WTC11 (cell line): ENCODE measurements at regions not wholly inside any gene's neighbourhood (a gene's known extent, or its start where the extent isn't known, plus 50 kb on each side); places are given as distances from the start of the nearest gene placed in this dataset.

Source experiments
- ATAC-seq: fragments of 200-7000 bp; cut with Tn5 transposase; 2 replicates; pipeline ENCODE4 v1.10.0; 2021; ENCODE audit warnings: mild to moderate bottlenecking, moderate library complexity
- CTCF ChIA-PET: fragments of 300-600 bp; sonication (Branson Sonifier 250); formaldehyde crosslinking; loops from one replicate; lab custom pipeline; 2021; ENCODE audit warnings: antibody characterized with exemption; lab: Charles Lee
- POLR2A ChIA-PET: fragments of 350-600 bp; sonication (Branson Sonifier 250); formaldehyde crosslinking; loops from one replicate; lab custom pipeline; 2021; ENCODE audit warnings: antibody characterized with exemption; lab: Charles Lee
- DNase-seq: peaks from one replicate; pipeline ENCODE4 v3.0.0; 2021; ENCODE audit warnings: low spot score
- H3K27ac Mint-ChIP-seq: 2 replicates; pipeline ENCODE4 v1.8.0; 2021; ENCODE audit warnings: mixed read lengths
- H3K27me3 Mint-ChIP-seq: 2 replicates; pipeline ENCODE4 v1.8.0; 2021; ENCODE audit warnings: low read depth, mild to moderate bottlenecking, moderate library complexity, mixed read lengths
- H3K36me3 Mint-ChIP-seq: 2 replicates; pipeline ENCODE4 v1.8.0; 2021; ENCODE audit warnings: mixed read lengths
- H3K4me1 Mint-ChIP-seq: 2 replicates; pipeline ENCODE4 v1.8.0; 2022; ENCODE audit warnings: mixed read lengths
- H3K4me3 Mint-ChIP-seq: 2 replicates; pipeline ENCODE4 v1.8.0; 2021; ENCODE audit warnings: mild to moderate bottlenecking, moderate library complexity, mixed read lengths
- H3K9me3 Mint-ChIP-seq: 2 replicates; pipeline ENCODE4 v1.8.0; 2021; ENCODE audit warnings: mixed read lengths
- AFF4 ChIP-seq: sonication (generic); formaldehyde crosslinking; IDR thresholded peaks from 2 replicates; pipeline ENCODE4 v1.8.1; 2023; ENCODE audit warnings: mild to moderate bottlenecking, missing genetic modification reagents, borderline replicate concordance
- CBFB ChIP-seq: sonication (generic); formaldehyde crosslinking; IDR thresholded peaks from 2 replicates; pipeline ENCODE4 v1.8.1; 2022; ENCODE audit warnings: mild to moderate bottlenecking, low read depth, missing genetic modification reagents
- E2F5 ChIP-seq: sonication (generic); formaldehyde crosslinking; IDR thresholded peaks from 2 replicates; pipeline ENCODE4 v1.8.1; 2022; ENCODE audit warnings: mild to moderate bottlenecking, moderate library complexity, missing genetic modification reagents
- ELF4 ChIP-seq: sonication (generic); formaldehyde crosslinking; IDR thresholded peaks from 2 replicates; pipeline ENCODE4 v1.8.1; 2022; ENCODE audit warnings: low read depth, mild to moderate bottlenecking, moderate library complexity, missing genetic modification reagents
- EMX1 ChIP-seq: fragments of 250-450 bp; sonication (Bioruptor Pico); IDR thresholded peaks from 2 replicates; pipeline ENCODE4 v1.8.0; 2021; ENCODE audit warnings: mild to moderate bottlenecking
- ETV6 ChIP-seq: sonication (generic); formaldehyde crosslinking; IDR thresholded peaks from 2 replicates; pipeline ENCODE4 v1.8.1; 2022; ENCODE audit warnings: mild to moderate bottlenecking, missing genetic modification reagents
- IRF1 ChIP-seq: sonication (generic); formaldehyde crosslinking; IDR thresholded peaks from 2 replicates; pipeline ENCODE4 v1.8.0; 2023; ENCODE audit warnings: missing genetic modification reagents
- IRF2 ChIP-seq: sonication (generic); formaldehyde crosslinking; IDR thresholded peaks from 2 replicates; pipeline ENCODE4 v1.8.0; 2022; ENCODE audit warnings: low read depth, missing genetic modification reagents, borderline replicate concordance
- JUN ChIP-seq: sonication (generic); formaldehyde crosslinking; IDR thresholded peaks from 2 replicates; pipeline ENCODE4 v1.8.0; 2023; ENCODE audit warnings: mild to moderate bottlenecking, missing genetic modification reagents
- MYBL2 ChIP-seq: sonication (generic); formaldehyde crosslinking; IDR thresholded peaks from 2 replicates; pipeline ENCODE4 v1.8.1; 2023; ENCODE audit warnings: mild to moderate bottlenecking, moderate library complexity, missing genetic modification reagents
- NFYB ChIP-seq: sonication (generic); formaldehyde crosslinking; conservative IDR thresholded peaks from 2 replicates; pipeline ENCODE4 v1.8.0; 2022; ENCODE audit warnings: low read depth, missing genetic modification reagents
- NR1H2 ChIP-seq: sonication (generic); formaldehyde crosslinking; IDR thresholded peaks from 2 replicates; pipeline ENCODE4 v1.9.0; 2021; ENCODE audit warnings: mild to moderate bottlenecking, moderate library complexity, missing genetic modification reagents
- PRRX2 ChIP-seq: fragments of 250-450 bp; sonication (Bioruptor Pico); IDR thresholded peaks from 2 replicates; pipeline ENCODE4 v1.8.0; 2021; ENCODE audit warnings: mild to moderate bottlenecking
- SMAD4 ChIP-seq: sonication (generic); formaldehyde crosslinking; IDR thresholded peaks from 2 replicates; pipeline ENCODE4 v1.8.0; 2022; ENCODE audit warnings: mild to moderate bottlenecking, missing genetic modification reagents
- SOX15 ChIP-seq: fragments of 250-450 bp; sonication (Bioruptor Pico); IDR thresholded peaks from 2 replicates; pipeline ENCODE4 v1.9.0; 2021; ENCODE audit warnings: mild to moderate bottlenecking
- SP1 ChIP-seq: sonication (generic); formaldehyde crosslinking; conservative IDR thresholded peaks from 2 replicates; pipeline ENCODE4 v1.8.1; 2022; ENCODE audit warnings: missing genetic modification reagents
- TP53 ChIP-seq: sonication (generic); formaldehyde crosslinking; IDR thresholded peaks from 2 replicates; pipeline ENCODE4 v1.8.1; 2023; ENCODE audit warnings: mild to moderate bottlenecking, missing genetic modification reagents
- ZBTB21 ChIP-seq: sonication (generic); formaldehyde crosslinking; IDR thresholded peaks from 2 replicates; pipeline ENCODE4 v1.8.1; 2023; ENCODE audit warnings: mild to moderate bottlenecking, missing genetic modification reagents, borderline replicate concordance
- ZNF138 ChIP-seq: sonication (generic); formaldehyde crosslinking; conservative IDR thresholded peaks from 2 replicates; pipeline ENCODE4 v1.8.1; 2022; ENCODE audit warnings: mild to moderate bottlenecking, moderate library complexity, missing genetic modification reagents
- ZNF281 ChIP-seq: sonication (generic); formaldehyde crosslinking; IDR thresholded peaks from 2 replicates; pipeline ENCODE4 v1.8.0; 2023; ENCODE audit warnings: mild to moderate bottlenecking, missing genetic modification reagents
- ZNF317 ChIP-seq: sonication (generic); formaldehyde crosslinking; IDR thresholded peaks from 2 replicates; pipeline ENCODE4 v1.8.1; 2023; ENCODE audit warnings: low read depth, mild to moderate bottlenecking, moderate library complexity, missing genetic modification reagents, borderline replicate concordance
- TF ChIP-seq, protein P1 (sequence below): sonication (generic); formaldehyde crosslinking; IDR thresholded peaks from 2 replicates; pipeline ENCODE4 v1.8.1; 2023; ENCODE audit warnings: mild to moderate bottlenecking, moderate library complexity, missing genetic modification reagents
- TF ChIP-seq, protein P2 (sequence below): sonication (generic); formaldehyde crosslinking; IDR thresholded peaks from 2 replicates; pipeline ENCODE4 v1.8.1; 2022; ENCODE audit warnings: low read depth, mild to moderate bottlenecking, moderate library complexity, missing genetic modification reagents, borderline replicate concordance
- TF ChIP-seq, protein P3 (sequence below): sonication (generic); formaldehyde crosslinking; IDR thresholded peaks from 2 replicates; pipeline ENCODE4 v1.8.0; 2022; ENCODE audit warnings: mild to moderate bottlenecking, missing genetic modification reagents

DNA sequence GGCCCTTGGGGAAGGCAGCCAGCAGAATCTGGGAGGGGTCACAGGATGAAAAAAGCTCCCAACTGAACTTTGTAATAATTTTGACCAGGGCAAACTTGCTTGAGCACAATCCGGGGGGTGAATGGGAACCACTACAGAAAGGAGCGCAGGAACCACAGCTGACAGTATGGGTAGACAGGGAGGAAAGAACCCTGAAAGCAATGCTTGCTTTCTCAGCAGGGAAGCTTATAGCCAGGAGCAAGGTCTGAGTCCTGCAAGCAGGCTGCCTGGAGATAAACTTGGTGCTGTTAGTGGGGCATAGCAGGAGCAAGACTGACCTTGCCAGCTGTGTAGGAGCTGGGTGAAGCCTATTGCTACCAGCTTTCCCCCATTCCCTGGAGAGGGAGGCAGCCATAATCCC is 195.2 kb downstream of the MTCL1 start (continued):
- TF ChIP-seq, protein P1, sequence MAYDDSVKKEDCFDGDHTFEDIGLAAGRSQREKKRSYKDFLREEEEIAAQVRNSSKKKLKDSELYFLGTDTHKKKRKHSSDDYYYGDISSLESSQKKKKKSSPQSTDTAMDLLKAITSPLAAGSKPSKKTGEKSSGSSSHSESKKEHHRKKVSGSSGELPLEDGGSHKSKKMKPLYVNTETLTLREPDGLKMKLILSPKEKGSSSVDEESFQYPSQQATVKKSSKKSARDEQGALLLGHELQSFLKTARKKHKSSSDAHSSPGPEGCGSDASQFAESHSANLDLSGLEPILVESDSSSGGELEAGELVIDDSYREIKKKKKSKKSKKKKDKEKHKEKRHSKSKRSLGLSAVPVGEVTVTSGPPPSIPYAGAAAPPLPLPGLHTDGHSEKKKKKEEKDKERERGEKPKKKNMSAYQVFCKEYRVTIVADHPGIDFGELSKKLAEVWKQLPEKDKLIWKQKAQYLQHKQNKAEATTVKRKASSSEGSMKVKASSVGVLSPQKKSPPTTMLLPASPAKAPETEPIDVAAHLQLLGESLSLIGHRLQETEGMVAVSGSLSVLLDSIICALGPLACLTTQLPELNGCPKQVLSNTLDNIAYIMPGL (CRISPR knock-in tag) = no peak
- TF ChIP-seq SOX15 (no peak), PRRX2 (CRISPR knock-in tag) (no peak), JUN (CRISPR knock-in tag) (no peak), TP53 (CRISPR knock-in tag) (no peak), EMX1 (no peak)

DNA sequence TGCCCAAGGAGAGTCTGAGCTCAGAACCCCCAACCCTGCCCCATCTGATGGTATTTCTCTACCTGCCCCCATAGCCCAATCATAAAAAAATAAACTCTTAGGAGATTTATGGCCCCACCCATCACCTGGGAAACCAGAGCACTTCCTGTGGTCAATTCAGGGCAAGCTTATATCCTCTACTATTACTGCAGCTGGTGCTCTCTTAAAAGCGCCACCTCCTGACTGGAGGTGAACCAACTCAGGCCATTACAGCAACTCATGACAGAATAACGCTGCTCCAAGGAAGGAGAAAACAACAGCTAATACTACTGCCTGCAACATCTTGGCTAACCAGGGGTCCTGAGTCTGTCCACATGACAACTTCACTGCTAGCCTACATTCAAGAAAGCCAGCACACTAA is 195.7 kb downstream of the MTCL1 start:
- ChIA-PET POLR2A (no interaction called here), CTCF (interaction anchor here (1.1 kb wide), 1 partner anchor 82 kb away, joined by 3 read pairs; no protein-coding TSS in a partner anchor)
- Mint-ChIP-seq H3K9me3 (peaks cover 64% of the 10 kb centered on the region), H3K27me3 (no peaks in the 10 kb centered on the region; the same call in 1 of the 2 replicates), H3K27ac (no peak overlapping the region), H3K4me3 (no peak overlapping the region), H3K36me3 (peaks cover 15% of the 10 kb centered on the region), H3K4me1 (no peaks in the 10 kb centered on the region)
- ATAC-seq (no peak; the same call in 1 of the 2 replicates), DNase-seq (no peak)
- TF ChIP-seq ZNF281 (CRISPR knock-in tag) (no peak), SMAD4 (CRISPR knock-in tag) (no peak), IRF2 (CRISPR knock-in tag) (no peak), SP1 (CRISPR knock-in tag) (no peak), ZNF138 (CRISPR knock-in tag) (no peak), NFYB (CRISPR knock-in tag) (no peak), ZBTB21 (no peak), ZNF317 (CRISPR knock-in tag) (no peak), NR1H2 (no peak)
- TF ChIP-seq, protein P2, sequence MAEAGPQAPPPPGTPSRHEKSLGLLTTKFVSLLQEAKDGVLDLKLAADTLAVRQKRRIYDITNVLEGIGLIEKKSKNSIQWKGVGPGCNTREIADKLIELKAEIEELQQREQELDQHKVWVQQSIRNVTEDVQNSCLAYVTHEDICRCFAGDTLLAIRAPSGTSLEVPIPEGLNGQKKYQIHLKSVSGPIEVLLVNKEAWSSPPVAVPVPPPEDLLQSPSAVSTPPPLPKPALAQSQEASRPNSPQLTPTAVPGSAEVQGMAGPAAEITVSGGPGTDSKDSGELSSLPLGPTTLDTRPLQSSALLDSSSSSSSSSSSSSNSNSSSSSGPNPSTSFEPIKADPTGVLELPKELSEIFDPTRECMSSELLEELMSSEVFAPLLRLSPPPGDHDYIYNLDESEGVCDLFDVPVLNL (CRISPR knock-in tag) = no peak

DNA sequence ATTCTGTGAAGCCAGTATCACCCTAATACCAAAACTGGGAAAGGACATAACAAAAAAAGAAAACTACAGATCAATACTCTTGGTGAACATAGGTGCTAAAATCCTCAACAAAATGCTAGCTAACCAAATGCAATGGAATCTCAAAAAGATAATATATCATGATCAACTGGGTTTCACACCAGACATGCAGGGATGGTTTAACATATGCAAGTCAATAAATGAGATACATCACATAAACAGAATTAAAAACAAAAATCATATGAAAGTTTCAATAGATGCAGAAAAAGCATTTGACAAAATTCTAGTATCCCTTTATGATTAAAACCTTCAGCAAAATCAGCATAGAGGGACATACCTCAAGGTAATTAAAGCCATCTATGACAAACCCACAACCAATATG is 198.2 kb upstream of the NDUFV2 start:
- H3K9me3 Mint-ChIP-seq = peaks cover 73% of the 10 kb centered on the region
- H3K27ac Mint-ChIP-seq = no peak overlapping the region
- DNase-seq (no peak), ATAC-seq (no peak)
- POLR2A ChIA-PET = no interaction called here
- H3K36me3 Mint-ChIP-seq = peaks cover 28% of the 10 kb centered on the region
- no peaks in the 10 kb centered on the region for H3K27me3 Mint-ChIP-seq
- H3K4me3 Mint-ChIP-seq = no peak overlapping the region
- CTCF ChIA-PET = interaction anchor here (0.7 kb wide), 1 partner anchor 156 kb away, joined by 3 read pairs; no protein-coding TSS in a partner anchor
- no peaks in the 10 kb centered on the region for H3K4me1 Mint-ChIP-seq
- no peak for TF ChIP-seq ELF4 (CRISPR knock-in tag)
- no peak for TF ChIP-seq E2F5 (CRISPR knock-in tag)
- no peak for TF ChIP-seq MYBL2 (CRISPR knock-in tag)
- TF ChIP-seq AFF4 (CRISPR knock-in tag) = no peak
- TF ChIP-seq, protein P3, sequence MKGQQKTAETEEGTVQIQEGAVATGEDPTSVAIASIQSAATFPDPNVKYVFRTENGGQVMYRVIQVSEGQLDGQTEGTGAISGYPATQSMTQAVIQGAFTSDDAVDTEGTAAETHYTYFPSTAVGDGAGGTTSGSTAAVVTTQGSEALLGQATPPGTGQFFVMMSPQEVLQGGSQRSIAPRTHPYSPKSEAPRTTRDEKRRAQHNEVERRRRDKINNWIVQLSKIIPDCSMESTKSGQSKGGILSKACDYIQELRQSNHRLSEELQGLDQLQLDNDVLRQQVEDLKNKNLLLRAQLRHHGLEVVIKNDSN (CRISPR knock-in tag) = no peak
- TF ChIP-seq IRF1 (CRISPR knock-in tag) = no peak
- TF ChIP-seq SOX15 = no peak
- no peak for TF ChIP-seq CBFB
- TF ChIP-seq ETV6 (CRISPR knock-in tag) = no peak
